Right lobe of liver (tissue), 6 donors: ENCODE measurements at regions not wholly inside any gene's neighbourhood (a gene's known extent, or its start where the extent isn't known, plus 50 kb on each side); places are given as distances from the start of the nearest gene placed in this dataset.

Experiments
- ATAC-seq, 4 donors: fragments of 200-7000 bp; cut with Tn5 transposase; one replicate each; pipeline ENCODE4 v1.9.1; 2020; ENCODE audit warnings: mild to moderate bottlenecking in 4 of 4, moderate library complexity in 4 of 4
- DNase-seq, 3 donors: peaks; one replicate each; pipeline ENCODE4 v3.0.0-alpha.2; 2020
- H3K27ac ChIP-seq, 3 donors: fragments of 200-600 bp; one replicate each; pipeline ENCODE4 v1.8.0; 2022
- H3K27me3 ChIP-seq, 2 donors: fragments of 200-600 bp; one replicate each; pipeline ENCODE4 v1.8.0; 2022
- H3K36me3 ChIP-seq, 4 donors: fragments of 200-600 bp; sonication (generic) in 1 of 4; one replicate each; pipeline versions ENCODE4 v1.5.1 to v1.8.0; 2017 to 2022; ENCODE audit warnings: control low read depth in 1 of 4
- H3K4me1 ChIP-seq, 4 donors: fragments of 200-600 bp; sonication (generic) in 1 of 4; one replicate each; pipeline versions ENCODE4 v1.5.1 to v1.8.0; 2017 to 2022; ENCODE audit warnings: control low read depth in 1 of 4
- H3K4me3 ChIP-seq, 3 donors: fragments of 200-600 bp; one replicate each; pipeline ENCODE4 v1.8.0; 2022
- H3K9me3 ChIP-seq, 4 donors: fragments of 200-600 bp; sonication (generic) in 1 of 4; one replicate each; pipeline versions ENCODE4 v1.5.1 to v1.8.0; 2017 to 2022; ENCODE audit warnings: control low read depth in 1 of 4
- POLR2A ChIP-seq: fragments of 450-650 bp; IDR thresholded peaks from one replicate; pipeline ENCODE4 v1.6.1; 2017; ENCODE audit warnings: antibody characterized with exemption, mild to moderate bottlenecking
- WGBS: methylation state at CpG from one replicate; pipeline ENCODE4 v1.1.6; 2018; ENCODE audit warnings: low coverage, low lambda C conversion rate; ENCODE audit not compliant: insufficient coverage; ENCODE audit errors: missing lambda C conversion rate; 5-methylcytosine and 5-hydroxymethylcytosine counted together
- intact Hi-C, 2 donors: fragments of 100-400 bp; cut with DNase I; formaldehyde crosslinking; loops; one replicate each; pipeline versions ENCODE4 v1.11.2 to v1.14.1; 2022
- TF ChIP-seq, protein P1 (sequence below), 4 donors: fragments of 200-600 bp in 3 of 4; fragments of 450-650 bp in 1 of 4; IDR thresholded peaks; one replicate each; pipeline versions ENCODE4 v1.5.1 to v1.8.0; 2016 to 2022; ENCODE audit warnings: antibody characterized with exemption in 4 of 4, mild to moderate bottlenecking in 2 of 4
- donor health status: DM: no; HTN: yes; CAD: no.
- donor health status: DM: no; HTN: no; CAD: no.
- donor health status: DM: no; HTN: no; CAD: no.
- donor health status: DM: no; HTN: yes; CAD: no.
- donor health status: DM: no; HTN: yes; CAD: no.

DNA sequence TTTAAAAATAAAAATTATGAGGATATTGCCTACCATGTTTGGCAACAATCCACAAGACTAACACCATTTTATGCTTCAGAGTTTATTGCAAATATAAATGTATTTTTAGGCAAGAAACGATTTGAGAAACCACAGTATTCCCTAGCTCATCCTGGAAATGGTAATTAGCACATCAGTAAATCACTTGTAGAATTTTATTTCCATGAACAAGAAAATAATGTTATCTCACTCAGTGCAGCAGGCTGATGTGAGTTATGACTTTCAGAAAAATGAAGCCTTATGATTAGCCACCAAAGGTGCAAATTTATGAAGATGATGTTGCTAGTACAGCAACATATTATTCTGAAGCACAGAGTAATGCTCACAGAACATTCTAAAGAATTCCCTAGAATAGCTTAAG, 127.7 kb upstream of the GJE1 start:
- TF ChIP-seq POLR2A: no peak
- TF ChIP-seq, protein P1, sequence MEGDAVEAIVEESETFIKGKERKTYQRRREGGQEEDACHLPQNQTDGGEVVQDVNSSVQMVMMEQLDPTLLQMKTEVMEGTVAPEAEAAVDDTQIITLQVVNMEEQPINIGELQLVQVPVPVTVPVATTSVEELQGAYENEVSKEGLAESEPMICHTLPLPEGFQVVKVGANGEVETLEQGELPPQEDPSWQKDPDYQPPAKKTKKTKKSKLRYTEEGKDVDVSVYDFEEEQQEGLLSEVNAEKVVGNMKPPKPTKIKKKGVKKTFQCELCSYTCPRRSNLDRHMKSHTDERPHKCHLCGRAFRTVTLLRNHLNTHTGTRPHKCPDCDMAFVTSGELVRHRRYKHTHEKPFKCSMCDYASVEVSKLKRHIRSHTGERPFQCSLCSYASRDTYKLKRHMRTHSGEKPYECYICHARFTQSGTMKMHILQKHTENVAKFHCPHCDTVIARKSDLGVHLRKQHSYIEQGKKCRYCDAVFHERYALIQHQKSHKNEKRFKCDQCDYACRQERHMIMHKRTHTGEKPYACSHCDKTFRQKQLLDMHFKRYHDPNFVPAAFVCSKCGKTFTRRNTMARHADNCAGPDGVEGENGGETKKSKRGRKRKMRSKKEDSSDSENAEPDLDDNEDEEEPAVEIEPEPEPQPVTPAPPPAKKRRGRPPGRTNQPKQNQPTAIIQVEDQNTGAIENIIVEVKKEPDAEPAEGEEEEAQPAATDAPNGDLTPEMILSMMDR (IDR thresholded peaks at IDR 0.05): no peak
- Histone ChIP-seq H3K9me3 (no peaks in the 10 kb centered on the region), H3K4me1 (no peaks in the 10 kb centered on the region), H3K36me3 (no peaks in the 10 kb centered on the region), H3K4me3 (no peak overlapping the region), H3K27ac (no peak overlapping the region), H3K27me3 (no peaks in the 10 kb centered on the region)
- intact Hi-C loops: no loop called here
- DNase-seq: no peak
- WGBS: 14% methylated on average over 1 of the region's 1 CpG
- no peak for ATAC-seq

DNA sequence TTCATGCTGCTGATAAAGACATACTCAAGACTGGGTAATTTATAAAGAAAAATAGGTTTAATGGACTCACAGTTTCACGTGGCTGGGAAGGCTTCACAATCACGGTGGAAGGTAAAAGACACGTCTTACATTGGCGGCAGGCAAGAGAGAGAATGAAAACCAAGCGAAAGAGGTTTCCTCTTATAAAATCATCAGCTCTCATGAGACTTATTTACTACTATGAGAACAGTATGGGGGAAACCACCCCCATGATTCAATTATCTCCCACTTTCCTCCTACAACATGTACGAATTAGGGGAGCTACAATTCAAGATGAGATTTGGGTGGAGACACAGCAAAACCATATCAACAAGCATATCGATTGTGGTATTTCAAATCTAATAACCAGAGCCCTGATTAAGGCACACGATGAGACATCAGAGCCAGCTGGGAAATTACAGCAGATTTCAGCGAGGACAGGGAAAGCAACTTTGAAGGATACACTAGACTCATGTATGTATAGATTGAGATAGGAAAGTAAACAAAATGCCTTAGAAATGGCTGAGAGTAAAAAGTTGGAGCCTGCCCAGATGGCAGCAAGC, 129.8 kb upstream of the GJE1 start:
- DNase-seq: no peak
- Histone ChIP-seq H3K27ac (no peak overlapping the region), H3K4me3 (no peak overlapping the region), H3K9me3 (no peaks in the 10 kb centered on the region), H3K36me3 (no peaks in the 10 kb centered on the region), H3K27me3 (no peaks in the 10 kb centered on the region), H3K4me1 (no peaks in the 10 kb centered on the region)
- WGBS: 69% methylated on average over 9 of the region's 9 CpGs
- intact Hi-C loops: no loop called here
- no peak for ATAC-seq
- TF ChIP-seq, protein P1 (IDR thresholded peaks at IDR 0.05): no peak
- no peak for TF ChIP-seq POLR2A

DNA sequence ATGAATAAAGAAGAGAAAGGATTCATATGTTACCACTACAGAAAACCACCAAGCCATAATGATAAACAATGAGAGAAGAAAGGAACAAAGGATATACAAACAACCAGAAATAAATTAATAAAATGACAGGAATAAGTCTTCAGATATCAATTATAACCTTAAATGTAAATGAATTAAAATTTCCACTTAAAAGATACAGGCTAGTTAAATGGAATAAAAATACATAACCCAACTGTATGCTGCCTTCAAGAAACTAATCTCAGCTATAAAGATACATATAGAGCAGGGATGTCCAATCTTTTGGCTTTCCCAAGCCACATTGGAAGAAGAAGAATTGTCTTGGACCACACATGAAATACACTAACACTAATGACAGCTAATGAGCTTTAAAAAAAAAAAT, 135.9 kb upstream of the GJE1 start:
- Histone ChIP-seq H3K4me3 (no peak overlapping the region), H3K9me3 (no peaks in the 10 kb centered on the region), H3K27me3 (no peaks in the 10 kb centered on the region), H3K27ac (no peak overlapping the region), H3K36me3 (no peaks in the 10 kb centered on the region), H3K4me1 (no peaks in the 10 kb centered on the region)
- intact Hi-C loops: no loop called here
- DNase-seq (no peak), ATAC-seq (no peak)
- no peak for TF ChIP-seq POLR2A
- TF ChIP-seq, protein P1 (IDR thresholded peaks at IDR 0.05): no peak

DNA sequence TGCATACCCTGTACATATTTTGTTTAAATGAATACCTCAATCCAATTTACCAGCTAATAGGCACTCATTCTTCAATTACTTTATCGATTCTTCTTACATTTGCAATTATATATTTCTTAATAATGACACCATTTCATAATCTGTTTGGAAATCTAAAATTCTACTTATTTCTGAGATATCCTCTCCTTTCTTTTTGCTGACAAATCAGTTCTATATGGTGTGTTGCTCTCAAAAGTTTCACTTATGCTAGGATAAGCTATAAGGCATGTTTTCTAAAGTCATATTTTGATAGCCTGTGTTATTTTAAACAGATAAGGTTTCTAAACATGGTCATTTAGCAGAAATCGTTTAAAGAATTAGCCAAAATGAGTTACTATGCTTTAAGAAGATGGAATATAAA, 140.6 kb upstream of the GJE1 start:
- Histone ChIP-seq H3K27ac (no peak overlapping the region), H3K9me3 (no peaks in the 10 kb centered on the region), H3K36me3 (no peaks in the 10 kb centered on the region), H3K4me1 (peaks cover 0 to 16% (median 3%) of the 10 kb centered on the region in 4 donors), H3K4me3 (no peak overlapping the region), H3K27me3 (no peaks in the 10 kb centered on the region)
- no peak for TF ChIP-seq POLR2A
- TF ChIP-seq, protein P1 (IDR thresholded peaks at IDR 0.05): no peak
- ATAC-seq: no peak
- no peak for DNase-seq
- WGBS: 73% methylated on average over 2 of the region's 2 CpGs
- intact Hi-C loops: no loop called here

DNA sequence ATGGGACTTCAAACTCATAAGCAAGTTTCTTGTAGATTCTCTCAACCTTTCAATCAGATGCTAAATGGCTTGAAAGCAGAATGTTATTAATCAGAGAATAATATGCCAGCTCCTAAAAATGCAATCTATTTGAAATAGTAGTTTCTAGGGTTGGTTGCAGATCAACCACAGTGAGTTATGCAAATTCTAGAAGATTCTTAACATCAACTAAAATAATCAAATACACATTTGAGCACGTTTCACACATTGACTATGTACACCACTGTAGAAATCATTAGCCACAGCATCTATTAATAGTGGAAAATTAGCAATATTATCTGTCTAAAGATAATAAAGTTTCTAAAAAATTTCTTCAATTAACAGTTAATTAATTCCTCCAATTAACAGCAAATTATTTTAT, 141.9 kb upstream of the GJE1 start:
- H3K36me3 ChIP-seq: no peaks in the 10 kb centered on the region
- H3K27me3 ChIP-seq: no peaks in the 10 kb centered on the region
- DNase-seq (no peak), ATAC-seq (no peak)
- no peak overlapping the region for H3K27ac ChIP-seq
- H3K4me1 ChIP-seq: peaks cover 0 to 22% (median 3%) of the 10 kb centered on the region in 4 donors
- H3K9me3 ChIP-seq: no peaks in the 10 kb centered on the region
- 42% methylated on average over 1 of the region's 1 CpG for WGBS
- intact Hi-C loops: no loop called here
- H3K4me3 ChIP-seq: no peak overlapping the region
- no peak for TF ChIP-seq POLR2A
- TF ChIP-seq, protein P1 (IDR thresholded peaks at IDR 0.05): no peak
